Erythroblast (primary cell): ENCODE measurements at regions not wholly inside any gene's neighbourhood (a gene's known extent, or its start where the extent isn't known, plus 50 kb on each side); places are given as distances from the start of the nearest gene placed in this dataset.

Source experiments
- DNase-seq, 2 experiments: peaks; one replicate each; lab custom pipeline; 2025; lab: John Stamatoyannopoulos, UW
- GATA1 ChIP-seq: IDR thresholded peaks from 2 replicates; pipeline ENCODE4 v1.6.1; 2011; ENCODE audit warnings: low read depth, mild to moderate bottlenecking, control low read depth, low read length, moderate library complexity
- POLR2A ChIP-seq: IDR thresholded peaks from 2 replicates; pipeline ENCODE4 v1.6.1; 2011; ENCODE audit warnings: mild to moderate bottlenecking, low read length

- no peak for DNase-seq
- TF ChIP-seq POLR2A (no peak), GATA1 (no peak)
These were observed 164.2 kb downstream of the MACROH2A1 start for GRCh38 chr5:135234666-135235401.

GRCh38 chr5:135234242-135234641 is 164.8 kb downstream of the MACROH2A1 start:
- TF ChIP-seq GATA1 = no peak
- no peak for TF ChIP-seq POLR2A
- no peak for DNase-seq

- no peak for TF ChIP-seq POLR2A
- no peak for TF ChIP-seq GATA1
- no peak for DNase-seq
These were observed 165.6 kb downstream of the MACROH2A1 start for GRCh38 chr5:135233477-135233876.

- no peak for DNase-seq
- no peak for TF ChIP-seq GATA1
- TF ChIP-seq POLR2A = no peak
These were observed 166.1 kb downstream of the MACROH2A1 start for GRCh38 chr5:135232958-135233357.

- TF ChIP-seq POLR2A (no peak), GATA1 (no peak)
These were observed 167.7 kb downstream of the MACROH2A1 start for GRCh38 chr5:135231289-135231688.

GRCh38 chr5:135230251-135230925 is 168.6 kb downstream of the MACROH2A1 start:
- DNase-seq = peak; percentile 21 to 43
- no peak for TF ChIP-seq POLR2A
- no peak for TF ChIP-seq GATA1

More at GRCh38 chr5:135231289-135231688, 167.7 kb downstream of the MACROH2A1 start:
- no peak for DNase-seq

GRCh38 chr5:135229679-135230132 is 169.3 kb downstream of the MACROH2A1 start:
- no peak for DNase-seq
- TF ChIP-seq POLR2A (no peak), GATA1 (no peak)

GRCh38 chr5:135229122-135229521 is 169.9 kb downstream of the MACROH2A1 start:
- no peak for DNase-seq
- TF ChIP-seq GATA1 (no peak), POLR2A (no peak)

GRCh38 chr5:135228222-135228621 is 170.8 kb downstream of the MACROH2A1 start:
- TF ChIP-seq POLR2A (no peak), GATA1 (no peak)
- no peak for DNase-seq

GRCh38 chr5:135227064-135228022 is 171.7 kb downstream of the MACROH2A1 start:
- no peak for DNase-seq
- TF ChIP-seq GATA1 = no peak
- no peak for TF ChIP-seq POLR2A

GRCh38 chr5:135225856-135226560 is 173.0 kb downstream of the MACROH2A1 start:
- DNase-seq = peak in 1 of 2 experiments; percentile 9
- TF ChIP-seq POLR2A = no peak
- TF ChIP-seq GATA1 = no peak

- TF ChIP-seq POLR2A (no peak), GATA1 (no peak)
- DNase-seq = no peak
These were observed 175.0 kb downstream of the MACROH2A1 start for GRCh38 chr5:135223891-135224625.
